Liver (tissue), 8 donors: ENCODE measurements at regions not wholly inside any gene's neighbourhood (a gene's known extent, or its start where the extent isn't known, plus 50 kb on each side); places are given as distances from the start of the nearest gene placed in this dataset.
"Not testable (repeated sequence)": the region's sequence is repeated elsewhere in the genome, so short reads cannot be mapped to it uniquely, and the experiment has no call there.

ENCODE experiments used
- DNase-seq: peaks from one replicate; pipeline ENCODE4 v3.0.0-alpha.2; 2017; ENCODE audit warnings: low spot score
- H3K27ac ChIP-seq, 2 donors: one replicate each; pipeline ENCODE4 v1.7.0; 2013; ENCODE audit warnings: inconsistent platforms in 2 of 2, low read length in 2 of 2, control low read depth in 1 of 2, low read depth in 1 of 2, mild to moderate bottlenecking in 1 of 2
- H3K27me3 ChIP-seq, 4 donors: one replicate each; pipeline versions ENCODE4 v1.6.1 to v1.7.0; 2013; ENCODE audit warnings: low read length in 3 of 4, inconsistent platforms in 1 of 4, mild to moderate bottlenecking in 1 of 4, moderate library complexity in 1 of 4; ENCODE audit not compliant: control insufficient read depth in 4 of 4, insufficient read depth in 4 of 4
- H3K36me3 ChIP-seq, 4 donors: one replicate each; pipeline versions ENCODE4 v1.6.1 to v1.7.0; 2013; ENCODE audit warnings: low read length in 3 of 4, mild to moderate bottlenecking in 3 of 4, low read depth in 1 of 4, moderate library complexity in 1 of 4; ENCODE audit not compliant: control insufficient read depth in 4 of 4, insufficient read depth in 3 of 4
- H3K4me1 ChIP-seq, 4 donors: one replicate each; pipeline versions ENCODE4 v1.6.1 to v1.7.0; 2013; ENCODE audit warnings: low read length in 3 of 4, mild to moderate bottlenecking in 3 of 4, moderate library complexity in 1 of 4; ENCODE audit not compliant: control insufficient read depth in 4 of 4, insufficient read depth in 4 of 4
- H3K4me3 ChIP-seq, 3 donors: one replicate each; pipeline versions ENCODE4 v1.6.1 to v1.7.0; 2013; ENCODE audit warnings: low read length in 3 of 3, control low read depth in 1 of 3, low read depth in 1 of 3, mild to moderate bottlenecking in 1 of 3
- H3K9ac ChIP-seq, 2 donors: one replicate each; pipeline ENCODE4 v1.7.0; 2013; ENCODE audit warnings: low read length in 2 of 2, mild to moderate bottlenecking in 2 of 2, moderate library complexity in 2 of 2, control low read depth in 1 of 2, low read depth in 1 of 2
- H3K9me3 ChIP-seq, 4 donors: one replicate each; pipeline versions ENCODE4 v1.6.1 to v1.7.0; 2013; ENCODE audit warnings: low read length in 3 of 4; ENCODE audit not compliant: control insufficient read depth in 4 of 4
- ATF3 ChIP-seq: IDR thresholded peaks from 2 replicates; pipeline ENCODE4 v1.6.1; 2016; ENCODE audit warnings: antibody characterized with exemption
- CTCF ChIP-seq: fragments of 150-350 bp; IDR thresholded peaks from 2 replicates; pipeline ENCODE4 v1.5.1; 2017; ENCODE audit warnings: improper control_type of control experiment, low read depth, low read length; ENCODE audit not compliant: missing input control
- EGR1 ChIP-seq, 2 donors: IDR thresholded peaks; 2 replicates each; pipeline ENCODE4 v1.6.1; 2016 to 2018; ENCODE audit warnings: antibody characterized with exemption in 2 of 2, low read depth in 2 of 2
- FOXA1 ChIP-seq: IDR thresholded peaks from 2 replicates; pipeline ENCODE4 v1.6.1; 2016; ENCODE audit warnings: antibody characterized with exemption
- FOXA2 ChIP-seq: IDR thresholded peaks from 2 replicates; pipeline ENCODE4 v1.6.1; 2016; ENCODE audit warnings: antibody characterized with exemption
- MAX ChIP-seq: IDR thresholded peaks from 2 replicates; pipeline ENCODE4 v1.6.1; 2016; ENCODE audit warnings: antibody characterized with exemption
- RAD21 ChIP-seq, 2 donors: IDR thresholded peaks; 2 replicates each; pipeline ENCODE4 v1.6.1; 2016; ENCODE audit warnings: antibody characterized with exemption in 2 of 2, mild to moderate bottlenecking in 2 of 2
- REST ChIP-seq: IDR thresholded peaks from 2 replicates; pipeline ENCODE4 v1.6.1; 2016; ENCODE audit warnings: antibody characterized with exemption, mild to moderate bottlenecking
- RXRA ChIP-seq, 2 donors: IDR thresholded peaks; 2 replicates each; pipeline ENCODE4 v1.6.1; 2017 to 2018; ENCODE audit warnings: antibody characterized with exemption in 2 of 2, mild to moderate bottlenecking in 1 of 2
- YY1 ChIP-seq: IDR thresholded peaks from 2 replicates; pipeline ENCODE4 v1.6.1; 2016; ENCODE audit warnings: antibody characterized with exemption, mild to moderate bottlenecking
- ZBTB33 ChIP-seq: IDR thresholded peaks from 2 replicates; pipeline ENCODE4 v1.6.1; 2016; ENCODE audit warnings: antibody characterized with exemption
- WGBS: extraction: QIAGEN DNeasy Blood & Tissue Kit; methylation state at CpG from one replicate; pipeline ENCODE4 v1.1.7; 2013; 5-methylcytosine and 5-hydroxymethylcytosine counted together
- donor health status: healthy.
- donor health status: healthy.
- donor health status: healthy.
- donor health status: healthy.
- donor health status: healthy.

GRCh38 chr21:17279663-17280062 lies 233.2 kb upstream of the CXADR start:
- 44% methylated on average over 3 of the region's 3 CpGs for whole genome bisulfite sequencing
- H3K4me1 ChIP-seq: no peaks in the 10 kb centered on the region
- H3K4me3 ChIP-seq: no peak overlapping the region
- no peak overlapping the region for H3K27ac ChIP-seq
- no peak for TF ChIP-seq EGR1 (IDR thresholded peaks at IDR 0.05; ENCODE audit: low read depth in 2 of 2)
- no peak for TF ChIP-seq FOXA2
- TF ChIP-seq FOXA1: no peak
- TF ChIP-seq ATF3: no peak
- TF ChIP-seq CTCF: no peak
- no peak for TF ChIP-seq REST
- no peak for TF ChIP-seq YY1
- TF ChIP-seq RXRA (IDR thresholded peaks at IDR 0.05): no peak
- TF ChIP-seq MAX: no peak
- H3K27me3 ChIP-seq: no peaks in the 10 kb centered on the region
- no peaks in the 10 kb centered on the region for H3K36me3 ChIP-seq
- H3K9ac ChIP-seq: no peak overlapping the region
- DNase-seq: no peak
- H3K9me3 ChIP-seq: peaks cover 0 to 1% (median 0%) of the 10 kb centered on the region in 4 donors

- H3K27me3 ChIP-seq, H3K27ac ChIP-seq, H3K9ac ChIP-seq, DNase-seq, H3K4me3 ChIP-seq, H3K4me1 ChIP-seq, H3K9me3 ChIP-seq, H3K36me3 ChIP-seq: not testable (repeated sequence)
- whole genome bisulfite sequencing: 88% methylated on average over 11 of the region's 11 CpGs
These were observed 219.8 kb upstream of the CXADR start for GRCh38 chr21:17293016-17293562.

GRCh38 chr21:17295997-17296396 lies 216.8 kb upstream of the CXADR start:
- TF ChIP-seq ZBTB33: no peak
- no peak for TF ChIP-seq FOXA1
- no peak for TF ChIP-seq EGR1 (IDR thresholded peaks at IDR 0.05; ENCODE audit: low read depth in 2 of 2)
- TF ChIP-seq RXRA (IDR thresholded peaks at IDR 0.05): no peak
- TF ChIP-seq RAD21 (IDR thresholded peaks at IDR 0.05): no peak
- no peak for TF ChIP-seq YY1
- Histone ChIP-seq H3K27me3 (no peaks in the 10 kb centered on the region), H3K4me3 (no peak overlapping the region), H3K36me3 (no peaks in the 10 kb centered on the region), H3K9ac (no peak overlapping the region), H3K27ac (no peak overlapping the region), H3K4me1 (no peaks in the 10 kb centered on the region), H3K9me3 (peaks cover 1 to 10% (median 5%) of the 10 kb centered on the region in 4 donors)
- DNase-seq: no peak
- WGBS: 67% methylated on average over 5 of the region's 5 CpGs

GRCh38 chr21:17299576-17299975 lies 213.3 kb upstream of the CXADR start:
- not testable (repeated sequence) for H3K27ac ChIP-seq, H3K4me3 ChIP-seq, H3K27me3 ChIP-seq, DNase-seq, H3K9ac ChIP-seq, H3K4me1 ChIP-seq, H3K36me3 ChIP-seq, H3K9me3 ChIP-seq
- WGBS: 58% methylated on average over 1 of the region's 1 CpG

GRCh38 chr21:17327715-17328114 lies 185.1 kb upstream of the CXADR start:
- not testable (repeated sequence) for H3K9ac ChIP-seq, H3K27ac ChIP-seq, H3K4me3 ChIP-seq, H3K9me3 ChIP-seq, H3K36me3 ChIP-seq, DNase-seq, H3K27me3 ChIP-seq, H3K4me1 ChIP-seq
- WGBS: 65% methylated on average over 9 of the region's 9 CpGs
